Right ventricle myocardium superior (tissue), 1 donor: ENCODE measurements at regions not wholly inside any gene's neighbourhood (a gene's known extent, or its start where the extent isn't known, plus 50 kb on each side); places are given as distances from the start of the nearest gene placed in this dataset.
"Not testable (repeated sequence)": the region's sequence is repeated elsewhere in the genome, so short reads cannot be mapped to it uniquely, and the experiment has no call there.

Experiments
- ATAC-seq: fragments of 200-7000 bp; cut with Tn5 transposase; one replicate; pipeline ENCODE4 v1.9.1; 2020; ENCODE audit warnings: mild to moderate bottlenecking; ENCODE audit not compliant: poor library complexity
- DNase-seq: peaks from one replicate; pipeline ENCODE4 v3.0.0-alpha.2; 2020
- intact Hi-C: fragments of 100-400 bp; cut with DNase I; formaldehyde crosslinking; loops from one replicate; pipeline ENCODE4 v1.11.2; 2022
- donor health status: DM: no; HTN: yes; CAD: no; lungs with severe emphysema.

DNA sequence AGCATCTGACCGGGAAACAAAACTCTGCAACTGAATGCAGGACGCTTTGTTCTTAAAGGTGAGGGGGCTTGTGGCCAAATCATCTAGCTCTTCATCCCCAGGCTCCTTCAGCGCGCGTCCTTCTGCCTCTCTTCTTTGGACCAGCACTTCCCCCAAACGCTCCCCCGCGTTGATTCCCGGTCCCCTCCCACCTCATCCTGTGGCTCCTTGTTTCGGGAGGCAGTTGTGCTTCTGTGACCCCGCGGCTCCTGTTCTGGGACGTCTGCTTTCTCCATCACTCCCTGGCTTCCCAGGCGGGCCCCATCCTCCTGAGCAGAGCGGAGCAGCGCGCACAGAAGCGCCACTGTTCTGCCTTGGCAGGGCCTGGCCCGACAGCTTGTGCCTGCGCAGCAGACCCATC is 109.7 kb upstream of the ZNG1E start:
- DNase-seq, intact Hi-C loops: not testable (repeated sequence)

DNA sequence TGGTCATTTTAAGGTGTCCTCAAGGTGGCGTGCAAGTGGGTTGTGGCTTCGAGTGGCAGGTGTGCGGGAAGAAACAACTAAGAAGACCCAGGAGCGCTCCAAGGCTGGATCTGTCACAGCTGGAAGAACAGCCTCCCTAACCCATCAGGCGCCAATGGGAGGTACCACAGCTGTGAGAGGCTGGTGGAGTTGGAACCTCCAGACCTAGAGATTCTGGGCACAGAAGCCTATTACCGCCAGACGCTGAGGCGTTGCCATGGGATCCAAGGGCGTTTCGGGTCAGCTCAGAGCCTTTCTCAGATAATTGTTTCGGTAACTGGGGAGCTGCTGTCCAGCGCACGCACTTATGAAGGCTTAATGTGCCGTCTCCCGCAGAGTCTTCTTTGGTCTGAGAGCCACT is 156.7 kb upstream of the ZNG1E start:
- DNase-seq, ATAC-seq, intact Hi-C loops: not testable (repeated sequence)

More for the DNA sequence above, 109.7 kb upstream of the ZNG1E start:
- not testable (repeated sequence) for ATAC-seq

DNA sequence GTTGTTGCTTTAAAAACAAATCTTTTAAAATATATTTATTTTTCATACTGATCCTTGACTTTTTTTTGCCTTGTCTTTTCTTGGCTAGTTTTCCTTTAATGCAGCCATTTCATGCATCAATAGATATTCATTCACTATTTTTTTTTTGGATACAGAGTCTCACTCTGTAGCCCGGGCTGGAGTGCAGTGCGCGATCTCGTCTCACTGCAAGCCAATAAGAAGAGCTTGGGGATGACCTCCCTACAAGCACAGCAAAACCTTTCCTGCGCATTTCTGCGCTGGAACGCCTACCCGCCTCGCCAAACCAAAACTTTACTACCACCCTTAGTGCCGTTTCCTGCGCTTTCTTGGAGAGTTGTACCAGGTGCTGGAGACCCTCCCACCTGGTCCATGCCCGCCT is 161.3 kb upstream of the ZNG1E start:
- ATAC-seq, DNase-seq, intact Hi-C loops: not testable (repeated sequence)

DNA sequence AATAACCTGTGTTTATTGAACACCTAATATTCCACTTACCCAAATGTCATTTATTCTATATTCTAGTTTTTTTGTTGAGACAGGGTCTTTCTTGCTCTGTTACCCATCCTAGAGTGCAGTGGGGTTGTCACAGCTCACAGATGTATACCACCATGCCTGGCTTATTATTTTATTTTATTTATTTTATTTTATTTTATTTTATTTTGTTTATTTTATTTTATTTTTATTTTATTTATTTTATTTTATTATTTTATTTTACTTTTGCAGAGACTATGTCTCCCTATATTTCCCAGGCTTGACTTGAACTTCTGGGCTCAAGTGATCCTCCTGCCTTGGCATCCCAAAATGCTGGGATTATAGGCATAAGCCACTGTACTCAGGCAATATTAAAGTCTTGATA is 167.8 kb upstream of the ZNG1E start:
- DNase-seq, intact Hi-C loops, ATAC-seq: not testable (repeated sequence)

DNA sequence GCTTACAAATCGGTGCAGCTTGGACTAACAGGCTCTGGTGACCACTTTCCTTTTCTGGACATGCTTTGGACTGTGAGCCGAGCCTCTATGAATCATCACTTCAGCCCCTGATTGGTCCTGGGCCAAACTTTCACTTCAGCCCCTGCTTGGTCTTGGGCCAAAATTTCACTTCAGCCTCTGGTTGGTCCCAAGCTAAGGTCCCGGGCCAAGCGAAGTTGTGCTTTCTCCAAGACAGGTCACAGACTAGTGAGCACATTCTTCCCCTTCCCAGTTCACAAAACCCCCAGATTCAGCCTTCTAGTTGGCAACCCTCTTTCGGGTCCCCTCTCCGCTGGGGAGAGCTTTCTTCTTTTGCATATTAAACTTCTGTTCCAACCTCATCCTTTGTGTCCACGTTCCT is 171.0 kb upstream of the ZNG1E start:
- intact Hi-C loops, DNase-seq, ATAC-seq: not testable (repeated sequence)

DNA sequence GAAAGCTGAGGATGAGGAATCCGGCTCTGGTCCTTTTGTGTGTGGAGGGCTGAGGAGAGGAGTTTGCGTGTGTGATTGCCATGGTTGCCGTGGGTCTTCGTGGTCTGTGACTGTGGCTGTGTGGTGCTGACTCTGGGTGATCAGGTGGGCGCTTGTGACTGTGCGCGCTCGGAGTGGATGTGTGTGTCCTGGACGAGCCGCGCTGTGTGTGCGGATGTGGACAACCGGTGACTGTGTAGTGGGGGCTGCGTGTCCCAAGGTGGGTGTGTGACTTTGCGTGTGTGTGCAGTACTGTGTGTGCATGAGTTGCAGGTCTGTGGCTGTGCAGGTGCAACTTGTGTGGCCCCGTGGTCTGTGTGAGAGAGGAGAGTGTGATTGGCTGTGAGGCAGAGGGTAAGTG is 172.0 kb upstream of the ZNG1E start:
- intact Hi-C loops, ATAC-seq: not testable (repeated sequence)
- peak; percentile 24 for DNase-seq

DNA sequence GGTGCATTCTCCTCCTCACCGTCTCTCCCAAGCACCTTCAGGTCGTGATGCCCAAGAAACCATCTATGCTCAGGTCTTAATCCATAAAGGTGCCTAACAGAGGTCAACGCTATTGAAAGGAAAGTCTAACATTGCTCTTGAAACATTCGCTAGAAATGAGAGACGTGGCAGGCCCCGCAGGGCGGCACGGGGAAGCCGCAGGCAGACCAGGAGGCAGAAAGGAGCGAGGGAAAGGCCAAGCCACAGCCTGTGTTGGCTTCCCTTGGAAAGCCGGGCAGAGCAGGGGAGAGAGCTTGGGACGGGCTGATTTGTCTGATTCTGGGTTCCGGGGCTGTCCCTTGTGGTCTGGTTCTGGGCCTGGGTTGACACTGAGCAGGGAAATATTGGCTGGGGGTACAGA is 192.8 kb upstream of the ZNG1E start:
- ATAC-seq, DNase-seq, intact Hi-C loops: not testable (repeated sequence)

DNA sequence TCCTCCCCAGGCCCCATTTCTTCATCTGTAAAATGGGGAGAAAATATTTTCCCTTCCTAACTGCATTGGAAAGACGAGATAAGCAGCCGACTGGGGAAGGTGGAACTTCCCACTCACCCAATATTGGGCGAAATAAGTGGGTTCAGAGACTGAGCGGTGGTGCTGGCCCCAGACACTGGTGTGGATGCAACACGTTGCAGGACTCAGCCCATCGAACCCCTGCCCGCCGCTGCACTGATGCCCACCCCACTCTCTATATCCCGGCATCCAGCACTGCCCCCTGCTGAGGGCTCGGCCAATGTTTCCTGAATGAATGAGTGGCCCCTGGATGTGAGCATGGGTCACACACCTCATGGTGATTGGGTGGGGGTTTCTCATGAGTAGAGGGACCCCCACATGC is 194.4 kb upstream of the ZNG1E start:
- DNase-seq, intact Hi-C loops, ATAC-seq: not testable (repeated sequence)

DNA sequence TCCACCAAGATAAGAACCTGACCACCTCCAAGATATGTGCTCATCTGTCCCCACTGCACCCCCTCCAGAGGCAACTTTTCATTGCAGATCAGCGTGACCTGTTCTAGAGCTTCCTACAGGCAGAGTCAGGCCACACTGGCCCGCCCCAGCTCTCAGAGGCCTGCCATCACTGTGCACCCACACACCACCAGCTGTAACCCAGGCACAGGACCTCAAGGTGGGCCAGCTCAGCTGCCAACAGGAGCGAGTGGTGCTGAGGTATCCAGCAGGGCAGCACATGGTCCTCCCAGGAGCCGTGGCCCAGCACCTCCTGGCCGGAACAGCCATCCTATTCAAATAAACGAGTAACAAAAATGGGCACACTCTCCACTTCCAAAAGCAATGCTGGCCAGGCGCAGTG is 189.9 kb upstream of the FOXD4L5 start:
- DNase-seq, intact Hi-C loops, ATAC-seq: not testable (repeated sequence)

DNA sequence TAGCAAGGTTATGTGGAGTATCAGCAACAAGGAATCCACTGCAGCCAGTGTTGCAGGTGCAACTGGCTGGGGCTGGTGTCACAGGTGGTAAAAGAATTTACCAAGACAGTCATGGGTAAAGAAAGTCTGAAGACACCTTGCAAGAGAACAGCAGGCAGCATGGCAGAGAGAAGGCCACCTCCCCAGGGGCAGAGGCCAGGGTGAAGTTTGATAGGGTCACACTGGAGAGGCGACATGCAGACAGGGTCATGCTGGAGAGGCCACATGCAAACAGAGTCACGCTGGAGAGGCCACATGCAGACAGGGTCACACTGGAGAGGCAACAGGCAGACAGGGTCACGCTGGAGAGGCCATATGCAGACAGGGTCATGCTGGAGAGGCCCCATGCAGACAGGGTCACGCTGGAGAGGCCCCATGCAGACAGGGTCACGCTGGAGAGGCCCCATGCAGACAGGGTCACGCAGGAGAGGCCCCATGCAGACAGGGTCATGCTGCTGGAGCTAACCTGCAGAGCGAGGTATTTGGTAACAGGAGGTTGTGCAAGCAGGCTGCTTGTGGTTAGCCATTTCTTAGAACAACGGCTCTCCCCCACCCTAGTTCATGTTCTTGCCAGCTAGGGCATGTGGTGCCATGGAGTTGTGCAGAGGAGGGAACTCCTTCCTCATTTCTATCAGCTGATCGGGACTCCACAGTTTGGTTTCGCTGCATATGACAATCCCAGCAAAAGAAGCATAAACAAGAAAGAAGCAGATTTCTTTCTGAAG is 188.2 kb upstream of the FOXD4L5 start:
- ATAC-seq, intact Hi-C loops, DNase-seq: not testable (repeated sequence)

DNA sequence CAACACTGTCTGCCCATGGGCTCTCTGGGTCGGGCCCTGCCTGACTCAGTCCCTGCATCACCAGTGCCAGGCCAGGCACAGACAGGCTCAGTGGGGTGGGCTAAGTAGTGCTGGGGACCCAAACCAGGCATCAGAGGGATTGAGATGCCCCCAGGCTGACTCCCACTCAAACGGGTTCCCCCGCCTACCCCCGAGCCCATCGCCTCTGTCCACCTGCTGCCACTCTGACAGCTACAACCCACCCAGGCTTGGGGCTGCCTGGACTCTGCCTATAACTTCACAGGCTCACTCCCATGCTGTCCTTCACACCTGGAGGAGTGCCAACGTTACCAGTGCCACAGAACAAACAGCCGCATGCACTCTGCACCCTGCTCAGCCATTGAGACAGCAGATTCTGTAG is 186.1 kb upstream of the FOXD4L5 start:
- DNase-seq, intact Hi-C loops: not testable (repeated sequence)

DNA sequence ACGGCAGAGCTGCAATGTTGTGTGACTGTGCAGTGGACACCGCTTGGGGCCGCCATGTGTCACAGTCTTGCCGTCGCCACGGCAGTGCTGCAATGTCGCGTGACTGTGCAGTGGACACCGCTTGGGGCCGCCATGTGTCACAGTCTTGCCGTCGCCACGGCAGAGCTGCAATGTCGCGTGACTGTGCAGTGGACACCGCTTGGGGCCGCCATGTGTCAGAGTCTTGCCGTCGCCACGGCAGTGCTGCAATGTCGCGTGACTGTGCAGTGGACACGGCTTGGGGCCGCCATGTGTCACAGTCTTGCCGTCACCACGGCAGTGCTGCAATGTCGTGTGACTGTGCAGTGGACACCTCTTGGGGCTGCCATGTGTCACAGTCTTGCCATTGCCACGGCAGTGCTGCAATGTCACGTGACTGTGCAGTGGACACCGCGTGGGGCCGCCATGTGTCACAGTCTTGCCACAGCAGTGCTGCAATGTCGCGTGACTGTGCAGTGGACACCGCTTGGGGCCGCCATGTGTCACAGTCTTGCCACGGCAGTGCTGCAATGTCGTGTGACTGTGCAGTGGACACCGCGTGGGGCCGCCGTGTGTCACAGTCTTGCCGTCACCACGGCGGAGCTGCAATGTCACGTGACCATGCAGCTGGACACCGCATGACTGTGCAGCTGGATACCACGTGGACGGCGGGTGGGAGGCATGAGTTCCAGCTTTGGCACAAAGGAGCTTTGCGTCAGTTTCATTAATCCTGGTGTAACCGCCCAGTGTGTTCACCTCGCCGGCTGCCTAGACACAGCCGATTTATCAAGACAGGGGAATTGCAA is 182.1 kb upstream of the FOXD4L5 start:
- ATAC-seq, DNase-seq, intact Hi-C loops: not testable (repeated sequence)

More for the DNA sequence above, 186.1 kb upstream of the FOXD4L5 start:
- not testable (repeated sequence) for ATAC-seq

DNA sequence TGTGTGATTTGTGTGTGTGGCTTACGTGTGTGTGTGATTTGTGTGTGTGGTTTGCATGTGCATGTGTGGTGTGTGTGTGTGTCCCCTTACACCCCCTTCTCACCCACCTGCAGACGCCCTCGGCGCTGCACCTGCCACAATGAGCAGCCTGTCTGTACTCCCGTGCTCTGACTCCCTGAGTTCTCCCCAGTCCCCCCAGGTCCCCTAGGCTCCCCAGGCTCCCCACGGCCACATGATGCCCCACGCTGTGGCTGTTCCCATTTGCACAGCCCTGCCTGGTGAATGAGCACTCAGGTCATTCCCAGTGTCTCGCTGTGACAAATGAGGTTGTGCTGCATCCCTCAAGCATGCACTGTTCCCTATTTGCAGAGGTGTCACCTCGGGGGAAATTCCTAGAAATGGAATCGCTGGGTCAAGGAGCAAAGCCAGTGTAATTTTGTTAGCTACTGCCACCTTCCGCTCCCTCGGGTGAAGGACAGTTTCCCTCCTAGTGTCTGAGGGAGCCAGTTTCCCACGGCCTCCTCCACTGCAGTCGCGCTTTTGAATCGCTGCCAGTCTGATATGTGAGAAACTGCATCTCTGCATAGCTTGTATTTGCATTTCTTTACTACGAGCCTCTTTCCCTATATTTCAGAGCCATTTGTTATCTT is 180.4 kb upstream of the FOXD4L5 start:
- ATAC-seq, intact Hi-C loops, DNase-seq: not testable (repeated sequence)

DNA sequence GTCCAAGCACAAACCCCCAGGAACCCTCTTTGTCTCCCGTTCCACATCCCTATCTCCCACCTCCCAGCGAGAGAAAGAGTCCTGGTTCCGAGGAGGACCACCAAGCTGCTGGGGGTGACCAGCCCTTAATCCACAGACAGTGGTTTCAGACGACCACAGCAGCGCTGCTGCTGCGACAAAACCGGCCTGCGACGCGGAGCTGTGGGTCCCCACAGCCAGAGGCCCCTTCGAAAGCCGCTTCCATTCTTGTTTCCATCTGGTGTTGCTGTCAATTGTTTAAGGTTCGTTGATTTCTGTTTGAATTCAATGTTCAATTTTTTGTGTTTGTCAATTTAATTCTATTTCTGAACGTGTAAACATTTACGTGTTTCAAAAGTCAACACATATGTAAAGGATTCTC is 177.5 kb upstream of the FOXD4L5 start:
- intact Hi-C loops, DNase-seq, ATAC-seq: not testable (repeated sequence)

DNA sequence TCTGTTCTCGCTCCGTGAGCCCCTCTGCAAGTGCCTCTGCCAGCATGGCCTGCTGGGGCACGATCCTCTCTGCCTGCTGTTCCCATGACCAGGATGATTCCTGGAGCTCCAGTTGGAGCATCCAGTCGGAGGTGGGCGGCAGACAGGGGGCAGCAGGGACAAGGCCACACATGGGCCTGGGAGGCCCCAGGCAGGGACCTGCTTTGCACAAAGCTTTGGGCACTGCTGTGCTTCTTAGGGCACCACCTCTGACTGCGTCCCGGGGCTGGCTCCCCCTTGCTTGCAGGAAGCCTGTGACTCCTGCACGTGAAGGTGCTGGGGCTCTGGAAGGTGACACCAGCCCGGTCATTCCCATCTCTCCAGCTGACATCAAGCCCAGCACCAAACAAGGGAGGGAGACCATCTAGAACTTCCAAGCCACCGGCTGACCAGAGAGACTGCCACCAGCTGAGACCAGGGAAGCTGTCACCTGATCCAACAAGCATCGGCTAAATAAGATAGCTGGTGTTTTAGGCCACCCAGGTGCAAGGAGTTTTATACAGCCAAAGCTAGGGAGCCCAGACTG is 174.8 kb upstream of the FOXD4L5 start:
- DNase-seq (no peak), ATAC-seq (no peak)
- intact Hi-C loops: no loop called here

DNA sequence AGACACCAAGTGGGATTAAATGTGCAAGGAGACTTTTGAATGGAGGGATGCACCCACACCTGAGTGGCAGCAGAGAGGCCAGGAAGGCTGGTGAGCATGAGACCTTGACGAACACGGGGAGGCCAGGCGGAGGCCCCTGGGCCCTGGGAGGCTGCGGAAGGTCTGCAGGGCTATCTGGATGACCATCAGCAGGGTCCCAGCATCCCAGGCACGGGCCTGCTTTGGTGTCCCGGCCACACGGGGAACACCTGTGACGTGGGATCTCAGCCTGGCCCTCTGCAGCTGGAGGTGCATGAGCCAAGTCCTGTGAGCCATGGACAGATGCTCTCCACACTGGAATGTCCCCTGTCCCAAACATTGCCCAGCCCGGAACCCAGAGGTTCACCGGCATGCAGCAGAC is 174.0 kb upstream of the FOXD4L5 start:
- DNase-seq (no peak), ATAC-seq (no peak)
- intact Hi-C loops: no loop called here

DNA sequence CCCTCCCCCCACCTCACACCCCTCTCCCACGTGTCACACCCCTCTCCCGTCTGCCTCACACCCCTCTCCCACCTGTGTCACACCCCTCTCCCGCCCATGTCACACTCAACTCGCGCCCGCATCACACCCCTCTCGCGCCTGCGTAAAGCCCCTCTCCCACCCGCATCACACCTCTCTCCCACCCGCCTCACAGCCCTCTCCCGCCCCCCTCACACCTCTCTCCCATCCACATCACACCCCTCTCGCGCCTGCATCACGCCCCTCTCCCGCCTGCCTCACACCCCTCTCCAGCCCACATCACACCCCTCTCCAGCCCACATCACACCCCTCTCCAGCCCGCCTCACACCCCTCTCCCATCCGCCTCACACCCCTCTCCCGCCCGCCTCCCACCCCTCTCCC is 173.5 kb upstream of the FOXD4L5 start:
- ATAC-seq: no peak
- no peak for DNase-seq
- intact Hi-C loops: no loop called here

DNA sequence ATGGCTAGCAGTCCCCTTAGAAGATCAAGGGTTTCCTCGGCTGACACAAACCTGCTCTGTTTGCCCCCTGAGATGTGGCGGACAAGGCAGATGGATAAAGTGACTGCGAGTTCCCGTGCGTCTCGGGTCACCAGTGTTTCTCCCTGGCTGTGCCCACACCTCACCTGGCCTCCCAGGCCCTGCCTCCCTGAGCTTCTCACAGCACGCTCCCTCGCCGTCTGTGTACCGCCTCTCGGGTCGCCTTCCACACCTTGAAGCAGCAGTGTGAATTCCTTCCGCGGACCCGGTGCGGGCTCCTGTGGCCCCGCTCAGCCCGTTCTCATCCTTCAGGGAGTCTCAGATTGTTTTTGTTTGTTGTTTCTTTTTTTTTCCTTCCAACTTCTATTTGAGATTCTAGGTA is 172.0 kb upstream of the FOXD4L5 start:
- intact Hi-C loops, DNase-seq, ATAC-seq: not testable (repeated sequence)
